Mucosa of descending colon (tissue), 3 donors: ENCODE measurements at regions not wholly inside any gene's neighbourhood (a gene's known extent, or its start where the extent isn't known, plus 50 kb on each side); places are given as distances from the start of the nearest gene placed in this dataset.

Source experiments
- ATAC-seq: fragments of 200-7000 bp; cut with Tn5 transposase; one replicate; pipeline ENCODE4 v1.9.1; 2020; ENCODE audit warnings: mild to moderate bottlenecking, moderate library complexity
- DNase-seq, 3 donors: peaks; one replicate each; pipeline ENCODE4 v3.0.0-alpha.2; 2020
- H3K36me3 ChIP-seq: fragments of 200-600 bp; one replicate; pipeline ENCODE4 v1.8.0; 2021; ENCODE audit warnings: low read depth, mild to moderate bottlenecking
- H3K4me1 ChIP-seq: fragments of 200-600 bp; one replicate; pipeline ENCODE4 v1.8.0; 2021; ENCODE audit warnings: low read depth, mild to moderate bottlenecking
- H3K4me3 ChIP-seq: fragments of 200-600 bp; one replicate; pipeline ENCODE4 v1.8.0; 2021; ENCODE audit warnings: mild to moderate bottlenecking
- H3K9me3 ChIP-seq: fragments of 200-600 bp; one replicate; pipeline ENCODE4 v1.8.0; 2021; ENCODE audit warnings: mild to moderate bottlenecking
- intact Hi-C, 2 donors: fragments of 100-400 bp; cut with DNase I in 1 of 2; cut with micrococcal nuclease in 1 of 2; formaldehyde crosslinking; loops; one replicate each; pipeline versions ENCODE4 v1.11.0 to v1.11.1; 2022; cut with DNase I, micrococcal nuclease
- TF ChIP-seq, protein P1 (sequence below): fragments of 200-600 bp; IDR thresholded peaks from one replicate; pipeline ENCODE4 v1.8.0; 2022; ENCODE audit warnings: antibody characterized with exemption, mild to moderate bottlenecking
- donor health status: DM: no; HTN: no; CAD: no; lungs with moderate emphysema.
- donor health status: DM: no; HTN: no; CAD: no.
- donor health status: DM: no; HTN: yes; CAD: no.

DNA sequence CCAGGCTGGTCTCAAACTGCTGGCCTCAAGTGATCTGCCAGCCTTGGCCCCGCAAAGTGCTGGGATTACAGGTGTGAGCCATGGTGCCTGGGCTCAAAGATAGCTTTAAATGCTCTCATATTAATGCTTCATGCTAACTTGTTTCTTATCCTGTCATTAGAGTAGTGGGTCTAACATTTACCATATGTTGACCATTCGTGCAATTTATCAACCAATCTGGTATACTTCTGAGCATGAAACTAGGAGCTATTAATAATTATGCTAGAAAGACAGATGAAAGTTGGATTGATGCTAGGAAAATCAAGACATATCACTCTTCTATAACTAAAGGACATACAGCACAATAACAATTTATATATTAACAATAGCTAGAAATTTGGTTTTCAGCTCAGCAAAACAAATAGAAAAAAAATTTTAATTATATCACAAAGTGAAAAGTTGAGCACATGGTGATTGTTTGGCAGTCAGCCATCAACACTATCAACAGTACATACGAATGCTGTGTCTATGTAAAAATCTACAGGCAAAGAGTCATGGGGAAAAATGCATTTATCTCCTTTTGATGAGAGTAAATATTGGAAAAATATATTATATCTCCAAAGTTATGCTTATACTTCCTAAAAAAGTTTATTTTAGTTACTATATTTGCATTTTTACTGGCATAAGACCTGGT lies 112.1 kb upstream of the ABCB5 start:
- no peak for DNase-seq

GRCh38 chr7:20504060-20504459 lies 111.4 kb upstream of the ABCB5 start:
- no peak for DNase-seq
- Histone ChIP-seq H3K9me3 (peaks cover 5% of the 10 kb centered on the region), H3K36me3 (no peaks in the 10 kb centered on the region), H3K4me3 (no peak overlapping the region), H3K4me1 (no peaks in the 10 kb centered on the region)
- ATAC-seq = no peak
- intact Hi-C loops = no loop called here
- TF ChIP-seq, protein P1, sequence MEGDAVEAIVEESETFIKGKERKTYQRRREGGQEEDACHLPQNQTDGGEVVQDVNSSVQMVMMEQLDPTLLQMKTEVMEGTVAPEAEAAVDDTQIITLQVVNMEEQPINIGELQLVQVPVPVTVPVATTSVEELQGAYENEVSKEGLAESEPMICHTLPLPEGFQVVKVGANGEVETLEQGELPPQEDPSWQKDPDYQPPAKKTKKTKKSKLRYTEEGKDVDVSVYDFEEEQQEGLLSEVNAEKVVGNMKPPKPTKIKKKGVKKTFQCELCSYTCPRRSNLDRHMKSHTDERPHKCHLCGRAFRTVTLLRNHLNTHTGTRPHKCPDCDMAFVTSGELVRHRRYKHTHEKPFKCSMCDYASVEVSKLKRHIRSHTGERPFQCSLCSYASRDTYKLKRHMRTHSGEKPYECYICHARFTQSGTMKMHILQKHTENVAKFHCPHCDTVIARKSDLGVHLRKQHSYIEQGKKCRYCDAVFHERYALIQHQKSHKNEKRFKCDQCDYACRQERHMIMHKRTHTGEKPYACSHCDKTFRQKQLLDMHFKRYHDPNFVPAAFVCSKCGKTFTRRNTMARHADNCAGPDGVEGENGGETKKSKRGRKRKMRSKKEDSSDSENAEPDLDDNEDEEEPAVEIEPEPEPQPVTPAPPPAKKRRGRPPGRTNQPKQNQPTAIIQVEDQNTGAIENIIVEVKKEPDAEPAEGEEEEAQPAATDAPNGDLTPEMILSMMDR = no peak

More for the DNA sequence above, 112.1 kb upstream of the ABCB5 start:
- intact Hi-C loops = no loop called here
- no peaks in the 10 kb centered on the region for H3K36me3 ChIP-seq
- ATAC-seq = no peak
- H3K9me3 ChIP-seq = peaks cover 9% of the 10 kb centered on the region
- H3K4me1 ChIP-seq = no peaks in the 10 kb centered on the region
- TF ChIP-seq, protein P1 = no peak
- H3K4me3 ChIP-seq = no peak overlapping the region

- ATAC-seq = no peak
- H3K4me1 ChIP-seq = no peaks in the 10 kb centered on the region
- peaks cover 5% of the 10 kb centered on the region for H3K9me3 ChIP-seq
- no peak for DNase-seq
- TF ChIP-seq, protein P1 = no peak
- no peak overlapping the region for H3K4me3 ChIP-seq
- intact Hi-C loops = no loop called here
- H3K36me3 ChIP-seq = no peaks in the 10 kb centered on the region
These were observed 109.3 kb upstream of the ABCB5 start for GRCh38 chr7:20506175-20506574.

DNA sequence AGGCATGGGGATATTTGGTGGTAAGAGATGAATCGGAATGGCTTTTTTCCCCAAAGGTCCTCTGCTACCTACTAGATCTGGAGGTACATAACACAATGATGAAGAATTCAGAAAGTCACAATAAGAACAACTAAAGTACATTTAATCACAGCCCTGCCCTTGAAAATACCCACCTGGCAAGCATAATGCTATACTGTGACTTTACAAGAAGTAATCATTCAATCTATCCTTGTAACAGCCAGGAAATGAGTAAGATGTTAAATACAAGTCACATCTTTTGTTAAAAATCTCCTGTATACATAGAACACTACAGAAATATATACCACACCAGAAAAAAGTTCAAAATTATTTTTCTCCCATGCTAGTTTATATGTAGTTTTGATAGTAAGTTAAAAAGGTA lies 108.3 kb upstream of the ABCB5 start:
- H3K36me3 ChIP-seq = no peaks in the 10 kb centered on the region
- no peaks in the 10 kb centered on the region for H3K4me1 ChIP-seq
- H3K9me3 ChIP-seq = no peaks in the 10 kb centered on the region
- intact Hi-C loops = no loop called here
- DNase-seq = no peak
- TF ChIP-seq, protein P1 = no peak
- ATAC-seq = no peak
- H3K4me3 ChIP-seq = no peak overlapping the region

DNA sequence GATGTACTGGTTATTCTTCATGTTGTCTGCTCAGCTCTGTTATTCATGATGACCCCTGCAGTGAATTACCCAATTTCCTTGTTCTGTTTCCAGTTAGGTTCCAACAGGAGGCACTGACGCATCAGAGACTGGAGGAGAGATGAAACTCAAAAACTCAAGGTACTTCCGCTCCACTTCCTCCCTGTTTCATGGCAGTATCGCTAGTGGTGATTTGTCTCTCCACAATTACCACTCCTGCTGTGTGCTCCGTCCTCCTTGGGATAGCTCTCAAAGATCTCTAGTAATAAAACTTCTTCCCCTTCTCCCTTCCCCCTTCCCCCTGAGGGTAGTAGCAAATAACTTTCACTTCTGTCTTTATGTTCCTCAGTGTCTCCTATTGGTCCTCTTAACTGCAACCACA lies 107.4 kb upstream of the ABCB5 start:
- DNase-seq (no peak), ATAC-seq (no peak)
- Histone ChIP-seq H3K9me3 (no peaks in the 10 kb centered on the region), H3K4me3 (no peak overlapping the region), H3K36me3 (no peaks in the 10 kb centered on the region), H3K4me1 (no peaks in the 10 kb centered on the region)
- TF ChIP-seq, protein P1 = no peak
- intact Hi-C loops = no loop called here
